Fibroblast of lung (primary cell): ENCODE measurements at regions not wholly inside any gene's neighbourhood (a gene's known extent, or its start where the extent isn't known, plus 50 kb on each side); places are given as distances from the start of the nearest gene placed in this dataset.
"Not testable (repeated sequence)": the region's sequence is repeated elsewhere in the genome, so short reads cannot be mapped to it uniquely, and the experiment has no call there.

Experiments
- CTCF ChIP-seq, 2 donors: IDR thresholded peaks in 1 of 2; conservative IDR thresholded peaks in 1 of 2; 1 replicate in 1 of 2; 2 replicates in 1 of 2; pipeline ENCODE4 v1.5.1; 2011 to 2012; ENCODE audit warnings: low read length in 2 of 2, control low read depth in 1 of 2, inconsistent platforms in 1 of 2, low read depth in 1 of 2, mild to moderate bottlenecking in 1 of 2
- EZH2 ChIP-seq: IDR thresholded peaks from 2 replicates; pipeline ENCODE4 v1.5.1; 2012; ENCODE audit warnings: low read length, control low read depth, mild to moderate bottlenecking; ENCODE audit errors: missing control alignments

DNA sequence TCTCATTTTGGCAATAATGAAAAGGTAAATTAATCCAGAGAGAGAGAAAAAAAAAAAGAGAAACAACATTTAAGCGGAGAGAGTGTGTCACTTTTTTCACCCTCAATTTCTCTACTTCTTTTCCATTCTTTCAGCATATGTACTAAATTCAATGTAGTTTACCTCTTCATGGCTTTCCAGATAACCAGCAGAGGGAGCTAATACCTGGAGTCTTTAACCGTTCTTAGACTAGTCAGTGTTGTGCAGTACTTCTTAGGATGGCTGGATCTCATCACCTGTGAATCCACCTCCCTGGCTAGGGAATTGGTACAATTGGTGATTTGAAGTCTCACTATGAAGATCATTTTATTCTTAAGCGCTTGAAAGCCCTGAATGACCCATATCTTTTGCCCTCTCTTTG is 87.3 kb upstream of the HSFY2 start:
- TF ChIP-seq EZH2; CTCF (conservative IDR thresholded peaks at IDR 0.05 in 1 of 2, IDR thresholded peaks at IDR 0.05 in 1 of 2; ENCODE audit: low read depth in 1 of 2, low read length in 2 of 2): not testable (repeated sequence)
